Loucy (cell line): ENCODE measurements at regions not wholly inside any gene's neighbourhood (a gene's known extent, or its start where the extent isn't known, plus 50 kb on each side); places are given as distances from the start of the nearest gene placed in this dataset.
A peak's percentile ranks its signal among the peaks of the same experiment; 100 is the strongest.

Experiments
- H2AFZ ChIP-seq: fragments of 200-600 bp; sonication (generic); 2 replicates; pipeline ENCODE4 v1.6.0; 2016; ENCODE audit warnings: antibody characterized with exemption, mild to moderate bottlenecking, low read length, moderate library complexity
- H3F3A ChIP-seq: fragments of 200-600 bp; 2 replicates; pipeline ENCODE4 v1.6.0; 2016; ENCODE audit warnings: antibody characterized with exemption, low read depth, mild to moderate bottlenecking
- H3K27me3 ChIP-seq: fragments of 200-600 bp; sonication (generic); 2 replicates; pipeline ENCODE4 v1.6.1; 2014; ENCODE audit warnings: low read length, mild to moderate bottlenecking; ENCODE audit not compliant: insufficient read depth, poor library complexity, severe bottlenecking
- H3K36me3 ChIP-seq: fragments of 200-600 bp; sonication (generic); 2 replicates; pipeline ENCODE4 v1.6.1; 2016; ENCODE audit warnings: low read length; ENCODE audit not compliant: insufficient read depth
- H3K4me1 ChIP-seq: fragments of 200-600 bp; sonication (generic); 2 replicates; pipeline ENCODE4 v1.5.1; 2014; ENCODE audit warnings: low read length, mild to moderate bottlenecking; ENCODE audit not compliant: insufficient read depth, poor library complexity, severe bottlenecking
- H3K4me2 ChIP-seq: fragments of 200-600 bp; sonication (generic); 2 replicates; pipeline ENCODE4 v1.6.0; 2014; ENCODE audit warnings: antibody characterized with exemption, low read length, low read depth, mild to moderate bottlenecking; ENCODE audit not compliant: poor library complexity, severe bottlenecking
- H3K4me3 ChIP-seq: fragments of 200-600 bp; sonication (generic); 2 replicates; pipeline ENCODE4 v1.5.1; 2014; ENCODE audit warnings: low read length, mild to moderate bottlenecking, mixed read lengths; ENCODE audit not compliant: poor library complexity, severe bottlenecking
- H3K79me2 ChIP-seq: fragments of 200-600 bp; sonication (generic); 2 replicates; pipeline ENCODE4 v1.6.1; 2014; ENCODE audit warnings: low read length; ENCODE audit not compliant: insufficient read depth
- H3K9ac ChIP-seq: fragments of 200-600 bp; sonication (generic); 2 replicates; pipeline ENCODE4 v1.6.0; 2014; ENCODE audit warnings: mild to moderate bottlenecking, low read depth, low read length, moderate library complexity; ENCODE audit not compliant: poor library complexity, severe bottlenecking
- H3K9me2 ChIP-seq: fragments of 200-600 bp; sonication (generic); replicated peaks from 2 replicates; pipeline ENCODE4 v1.6.1; 2016; ENCODE audit warnings: low read depth, low read length, mixed read lengths
- H3K9me3 ChIP-seq: fragments of 200-600 bp; sonication (generic); 2 replicates; pipeline ENCODE4 v1.6.1; 2014; ENCODE audit warnings: mild to moderate bottlenecking, antibody characterized with exemption, low read length, low read depth; ENCODE audit not compliant: insufficient read depth
- H4K20me1 ChIP-seq: fragments of 200-600 bp; sonication (generic); 2 replicates; pipeline ENCODE4 v1.6.0; 2014; ENCODE audit warnings: antibody characterized with exemption, low read length, mild to moderate bottlenecking; ENCODE audit not compliant: insufficient read depth, poor library complexity, severe bottlenecking
- EZH2phosphoT487 ChIP-seq: fragments of 200-600 bp; IDR thresholded peaks from 2 replicates; pipeline ENCODE4 v1.6.1; 2018; ENCODE audit warnings: antibody characterized with exemption, mild to moderate bottlenecking, moderate library complexity, borderline replicate concordance
- TF ChIP-seq, protein P1 (sequence below): fragments of 200-600 bp; sonication (generic); conservative IDR thresholded peaks from 2 replicates; pipeline ENCODE4 v1.5.1; 2014; ENCODE audit warnings: mild to moderate bottlenecking, antibody characterized with exemption, low read length

GRCh38 chr4:123505095-123506010 is 108.8 kb downstream of the SPRY1 start:
- TF ChIP-seq EZH2phosphoT487 = no peak
- TF ChIP-seq, protein P1, sequence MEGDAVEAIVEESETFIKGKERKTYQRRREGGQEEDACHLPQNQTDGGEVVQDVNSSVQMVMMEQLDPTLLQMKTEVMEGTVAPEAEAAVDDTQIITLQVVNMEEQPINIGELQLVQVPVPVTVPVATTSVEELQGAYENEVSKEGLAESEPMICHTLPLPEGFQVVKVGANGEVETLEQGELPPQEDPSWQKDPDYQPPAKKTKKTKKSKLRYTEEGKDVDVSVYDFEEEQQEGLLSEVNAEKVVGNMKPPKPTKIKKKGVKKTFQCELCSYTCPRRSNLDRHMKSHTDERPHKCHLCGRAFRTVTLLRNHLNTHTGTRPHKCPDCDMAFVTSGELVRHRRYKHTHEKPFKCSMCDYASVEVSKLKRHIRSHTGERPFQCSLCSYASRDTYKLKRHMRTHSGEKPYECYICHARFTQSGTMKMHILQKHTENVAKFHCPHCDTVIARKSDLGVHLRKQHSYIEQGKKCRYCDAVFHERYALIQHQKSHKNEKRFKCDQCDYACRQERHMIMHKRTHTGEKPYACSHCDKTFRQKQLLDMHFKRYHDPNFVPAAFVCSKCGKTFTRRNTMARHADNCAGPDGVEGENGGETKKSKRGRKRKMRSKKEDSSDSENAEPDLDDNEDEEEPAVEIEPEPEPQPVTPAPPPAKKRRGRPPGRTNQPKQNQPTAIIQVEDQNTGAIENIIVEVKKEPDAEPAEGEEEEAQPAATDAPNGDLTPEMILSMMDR = no peak
- H3K4me1 ChIP-seq = peaks cover 7% of the 10 kb centered on the region
- no peaks in the 10 kb centered on the region for H3K36me3 ChIP-seq
- H2AFZ ChIP-seq = no peak overlapping the region
- no peaks in the 10 kb centered on the region for H4K20me1 ChIP-seq
- H3K79me2 ChIP-seq = no peaks in the 10 kb centered on the region
- H3K4me3 ChIP-seq = no peak overlapping the region
- no peaks in the 10 kb centered on the region for H3K9me2 ChIP-seq
- H3K27me3 ChIP-seq = no peaks in the 10 kb centered on the region
- H3F3A ChIP-seq = no peaks in the 10 kb centered on the region
- H3K9ac ChIP-seq = no peak overlapping the region
- no peaks in the 10 kb centered on the region for H3K9me3 ChIP-seq
- H3K4me2 ChIP-seq = no peak overlapping the region

- Histone ChIP-seq H4K20me1 (no peaks in the 10 kb centered on the region), H3K4me2 (no peak overlapping the region), H3F3A (no peaks in the 10 kb centered on the region), H3K9me3 (no peaks in the 10 kb centered on the region), H3K36me3 (no peaks in the 10 kb centered on the region), H3K4me3 (no peak overlapping the region), H3K79me2 (no peaks in the 10 kb centered on the region), H3K27me3 (no peaks in the 10 kb centered on the region), H2AFZ (no peak overlapping the region), H3K9ac (no peak overlapping the region), H3K4me1 (peaks cover 7% of the 10 kb centered on the region), H3K9me2 (no peaks in the 10 kb centered on the region)
- TF ChIP-seq, protein P1 = no peak
- TF ChIP-seq EZH2phosphoT487 = no peak
Observed at GRCh38 chr4:123506011-123506695, 109.6 kb downstream of the SPRY1 start.

GRCh38 chr4:123507376-123507775 is 110.8 kb downstream of the SPRY1 start:
- peak overlapping the region; percentile 22 for H3K4me2 ChIP-seq
- no peaks in the 10 kb centered on the region for H3K9me3 ChIP-seq
- no peak for TF ChIP-seq EZH2phosphoT487
- TF ChIP-seq, protein P1 = no peak
- no peaks in the 10 kb centered on the region for H4K20me1 ChIP-seq
- H2AFZ ChIP-seq = no peak overlapping the region
- H3K27me3 ChIP-seq = no peaks in the 10 kb centered on the region
- H3F3A ChIP-seq = no peaks in the 10 kb centered on the region
- no peaks in the 10 kb centered on the region for H3K36me3 ChIP-seq
- H3K9ac ChIP-seq = no peak overlapping the region
- peaks cover 7% of the 10 kb centered on the region for H3K4me1 ChIP-seq
- H3K79me2 ChIP-seq = no peaks in the 10 kb centered on the region
- no peak overlapping the region for H3K4me3 ChIP-seq
- no peaks in the 10 kb centered on the region for H3K9me2 ChIP-seq
